ENCODE measurements at regions not wholly inside any gene's neighbourhood (a gene's known extent, or its start where the extent isn't known, plus 50 kb on each side); places are given as distances from the start of the nearest gene placed in this dataset.

- no peak overlapping the region for H3K4me3 ChIP-seq
- no peak overlapping the region for H3K27ac ChIP-seq
- H3K9me3 ChIP-seq, result no peaks in the 10 kb centered on the region
- H3K36me3 ChIP-seq, result no peaks in the 10 kb centered on the region
- no peak for TF ChIP-seq POLR2AphosphoS5 (IDR thresholded peaks at IDR 0.05; ENCODE audit: insufficient read depth in 1 of 2, low read depth in 1 of 2)
- TF ChIP-seq CTCF (IDR thresholded peaks at IDR 0.05), result no peak
- TF ChIP-seq POLR2A (IDR thresholded peaks at IDR 0.05), result no peak
- no peak for DNase-seq (ENCODE audit: extremely low spot score in 2 of 2)
- no peaks in the 10 kb centered on the region for H3K27me3 ChIP-seq
- intact Hi-C loops (cut with DNase I), result no loop called here
- no peaks in the 10 kb centered on the region for H3K4me1 ChIP-seq
Measured at GRCh38 chr6:22102671-22103070, 194.2 kb downstream of the PRL start.

- Histone ChIP-seq H3K4me3 (no peak overlapping the region), H3K27me3 (no peaks in the 10 kb centered on the region), H3K27ac (no peak overlapping the region), H3K36me3 (no peaks in the 10 kb centered on the region), H3K4me1 (no peaks in the 10 kb centered on the region), H3K9me3 (no peaks in the 10 kb centered on the region)
- DNase-seq (ENCODE audit: extremely low spot score in 2 of 2), result no peak
- TF ChIP-seq POLR2A (IDR thresholded peaks at IDR 0.05), result no peak
- no peak for TF ChIP-seq CTCF (IDR thresholded peaks at IDR 0.05)
- TF ChIP-seq POLR2AphosphoS5 (IDR thresholded peaks at IDR 0.05; ENCODE audit: insufficient read depth in 1 of 2, low read depth in 1 of 2), result no peak
- intact Hi-C loops (cut with DNase I), result no loop called here
Measured at GRCh38 chr6:22106451-22106850, 190.4 kb downstream of the PRL start.

- Histone ChIP-seq H3K4me1 (no peaks in the 10 kb centered on the region), H3K36me3 (no peaks in the 10 kb centered on the region), H3K4me3 (no peak overlapping the region), H3K9me3 (no peaks in the 10 kb centered on the region), H3K27me3 (no peaks in the 10 kb centered on the region), H3K27ac (no peak overlapping the region)
- DNase-seq (ENCODE audit: extremely low spot score in 2 of 2), result no peak
- no peak for TF ChIP-seq CTCF (IDR thresholded peaks at IDR 0.05)
- TF ChIP-seq POLR2AphosphoS5 (IDR thresholded peaks at IDR 0.05; ENCODE audit: insufficient read depth in 1 of 2, low read depth in 1 of 2), result no peak
- no peak for TF ChIP-seq POLR2A (IDR thresholded peaks at IDR 0.05)
- intact Hi-C loops (cut with DNase I), result no loop called here
Measured at GRCh38 chr6:22106961-22107360, 189.9 kb downstream of the PRL start.

GRCh38 chr6:22108199-22108598 lies 188.6 kb downstream of the PRL start:
- Histone ChIP-seq H3K36me3 (no peaks in the 10 kb centered on the region), H3K4me3 (no peak overlapping the region), H3K4me1 (no peaks in the 10 kb centered on the region), H3K9me3 (no peaks in the 10 kb centered on the region), H3K27ac (no peak overlapping the region), H3K27me3 (no peaks in the 10 kb centered on the region)
- intact Hi-C loops (cut with DNase I), result no loop called here
- no peak for TF ChIP-seq POLR2AphosphoS5 (IDR thresholded peaks at IDR 0.05; ENCODE audit: insufficient read depth in 1 of 2, low read depth in 1 of 2)
- TF ChIP-seq CTCF (IDR thresholded peaks at IDR 0.05), result no peak
- no peak for TF ChIP-seq POLR2A (IDR thresholded peaks at IDR 0.05)
- DNase-seq (ENCODE audit: extremely low spot score in 2 of 2), result no peak

GRCh38 chr6:22110061-22110460 lies 186.8 kb downstream of the PRL start:
- Histone ChIP-seq H3K27me3 (no peaks in the 10 kb centered on the region), H3K4me3 (no peak overlapping the region), H3K36me3 (no peaks in the 10 kb centered on the region), H3K27ac (no peak overlapping the region), H3K4me1 (no peaks in the 10 kb centered on the region), H3K9me3 (no peaks in the 10 kb centered on the region)
- DNase-seq (ENCODE audit: extremely low spot score in 2 of 2), result no peak
- intact Hi-C loops (cut with DNase I), result no loop called here
- TF ChIP-seq POLR2A (IDR thresholded peaks at IDR 0.05), result no peak

GRCh38 chr6:22112461-22112860 lies 184.4 kb downstream of the PRL start:
- no peaks in the 10 kb centered on the region for H3K27me3 ChIP-seq
- no peak overlapping the region for H3K4me3 ChIP-seq
- H3K36me3 ChIP-seq, result no peaks in the 10 kb centered on the region
- intact Hi-C loops (cut with DNase I), result no loop called here
- no peak for TF ChIP-seq POLR2A (IDR thresholded peaks at IDR 0.05)
- no peak for TF ChIP-seq CTCF (IDR thresholded peaks at IDR 0.05)
- TF ChIP-seq POLR2AphosphoS5 (IDR thresholded peaks at IDR 0.05; ENCODE audit: insufficient read depth in 1 of 2, low read depth in 1 of 2), result no peak
- no peaks in the 10 kb centered on the region for H3K4me1 ChIP-seq
- H3K9me3 ChIP-seq, result no peaks in the 10 kb centered on the region
- DNase-seq (ENCODE audit: extremely low spot score in 2 of 2), result no peak
- no peak overlapping the region for H3K27ac ChIP-seq
